GM12878 (cell line): ENCODE measurements at regions not wholly inside any gene's neighbourhood (a gene's known extent, or its start where the extent isn't known, plus 50 kb on each side); places are given as distances from the start of the nearest gene placed in this dataset. TPM values are rescaled to one million over a fixed set of nuclear protein-coding genes. Genes with fewer than 3 reads are reported as not detected.

Source experiments
- E2F8 ChIP-seq: fragments of 450-650 bp; IDR thresholded peaks from 2 replicates; pipeline ENCODE4 v1.6.1; 2018; ENCODE audit warnings: mild to moderate bottlenecking, low read depth, moderate library complexity; ENCODE audit not compliant: partially characterized antibody
- small RNA-seq: library from RNA; depleted of rRNA; stranded (forward); fragments of <200 nt; gene quantifications from one replicate; pipeline ENCODE3, GENCODE V24; 2014
- TF ChIP-seq, protein P1 (sequence below): fragments of 450-650 bp; formaldehyde crosslinking; IDR thresholded peaks from 2 replicates; pipeline ENCODE4 v1.4.0; 2020; ENCODE audit warnings: mild to moderate bottlenecking, moderate library complexity

- TF ChIP-seq, protein P1, sequence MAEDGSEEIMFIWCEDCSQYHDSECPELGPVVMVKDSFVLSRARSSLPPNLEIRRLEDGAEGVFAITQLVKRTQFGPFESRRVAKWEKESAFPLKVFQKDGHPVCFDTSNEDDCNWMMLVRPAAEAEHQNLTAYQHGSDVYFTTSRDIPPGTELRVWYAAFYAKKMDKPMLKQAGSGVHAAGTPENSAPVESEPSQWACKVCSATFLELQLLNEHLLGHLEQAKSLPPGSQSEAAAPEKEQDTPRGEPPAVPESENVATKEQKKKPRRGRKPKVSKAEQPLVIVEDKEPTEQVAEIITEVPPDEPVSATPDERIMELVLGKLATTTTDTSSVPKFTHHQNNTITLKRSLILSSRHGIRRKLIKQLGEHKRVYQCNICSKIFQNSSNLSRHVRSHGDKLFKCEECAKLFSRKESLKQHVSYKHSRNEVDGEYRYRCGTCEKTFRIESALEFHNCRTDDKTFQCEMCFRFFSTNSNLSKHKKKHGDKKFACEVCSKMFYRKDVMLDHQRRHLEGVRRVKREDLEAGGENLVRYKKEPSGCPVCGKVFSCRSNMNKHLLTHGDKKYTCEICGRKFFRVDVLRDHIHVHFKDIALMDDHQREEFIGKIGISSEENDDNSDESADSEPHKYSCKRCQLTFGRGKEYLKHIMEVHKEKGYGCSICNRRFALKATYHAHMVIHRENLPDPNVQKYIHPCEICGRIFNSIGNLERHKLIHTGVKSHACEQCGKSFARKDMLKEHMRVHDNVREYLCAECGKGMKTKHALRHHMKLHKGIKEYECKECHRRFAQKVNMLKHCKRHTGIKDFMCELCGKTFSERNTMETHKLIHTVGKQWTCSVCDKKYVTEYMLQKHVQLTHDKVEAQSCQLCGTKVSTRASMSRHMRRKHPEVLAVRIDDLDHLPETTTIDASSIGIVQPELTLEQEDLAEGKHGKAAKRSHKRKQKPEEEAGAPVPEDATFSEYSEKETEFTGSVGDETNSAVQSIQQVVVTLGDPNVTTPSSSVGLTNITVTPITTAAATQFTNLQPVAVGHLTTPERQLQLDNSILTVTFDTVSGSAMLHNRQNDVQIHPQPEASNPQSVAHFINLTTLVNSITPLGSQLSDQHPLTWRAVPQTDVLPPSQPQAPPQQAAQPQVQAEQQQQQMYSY (CRISPR knock-in tag): no peak
- no peak for TF ChIP-seq E2F8
Measured at GRCh38 chr20:40978761-40979160, 49.9 kb upstream of the TOP1 start (continued).

Small RNAs in the stretch of these regions (small RNA-seq; reads per million reads assigned to genes)
- gene RNA5SP484: not detected
